NCI-H748 (cell line): ENCODE measurements at regions not wholly inside any gene's neighbourhood (a gene's known extent, or its start where the extent isn't known, plus 50 kb on each side); places are given as distances from the start of the nearest gene placed in this dataset.

Source experiments
- DNase-seq: peaks from one replicate; lab custom pipeline; 2025; ENCODE audit not compliant: unreplicated experiment; lab: John Stamatoyannopoulos, UW

DNA sequence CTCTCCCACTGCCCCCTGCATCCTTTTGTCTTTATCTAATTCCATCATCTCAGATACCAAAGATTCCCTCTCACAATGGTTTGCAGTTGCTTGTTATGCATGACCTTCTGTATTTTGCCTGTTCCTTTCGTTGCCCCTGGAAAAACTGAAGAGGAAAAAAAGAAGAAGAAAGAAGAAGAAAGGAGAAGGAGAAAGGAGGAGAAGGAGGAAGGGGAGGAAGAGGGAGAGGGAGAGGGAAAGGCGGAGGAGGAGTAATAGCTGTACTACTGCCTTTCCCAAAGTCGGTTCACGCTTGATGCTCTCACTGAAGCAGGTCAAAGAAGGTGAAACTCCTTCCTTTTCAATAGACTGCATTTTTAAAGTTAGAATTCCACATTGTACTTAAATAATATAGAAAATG, 513.8 kb downstream of the PTPRC start:
- no peak for DNase-seq

DNA sequence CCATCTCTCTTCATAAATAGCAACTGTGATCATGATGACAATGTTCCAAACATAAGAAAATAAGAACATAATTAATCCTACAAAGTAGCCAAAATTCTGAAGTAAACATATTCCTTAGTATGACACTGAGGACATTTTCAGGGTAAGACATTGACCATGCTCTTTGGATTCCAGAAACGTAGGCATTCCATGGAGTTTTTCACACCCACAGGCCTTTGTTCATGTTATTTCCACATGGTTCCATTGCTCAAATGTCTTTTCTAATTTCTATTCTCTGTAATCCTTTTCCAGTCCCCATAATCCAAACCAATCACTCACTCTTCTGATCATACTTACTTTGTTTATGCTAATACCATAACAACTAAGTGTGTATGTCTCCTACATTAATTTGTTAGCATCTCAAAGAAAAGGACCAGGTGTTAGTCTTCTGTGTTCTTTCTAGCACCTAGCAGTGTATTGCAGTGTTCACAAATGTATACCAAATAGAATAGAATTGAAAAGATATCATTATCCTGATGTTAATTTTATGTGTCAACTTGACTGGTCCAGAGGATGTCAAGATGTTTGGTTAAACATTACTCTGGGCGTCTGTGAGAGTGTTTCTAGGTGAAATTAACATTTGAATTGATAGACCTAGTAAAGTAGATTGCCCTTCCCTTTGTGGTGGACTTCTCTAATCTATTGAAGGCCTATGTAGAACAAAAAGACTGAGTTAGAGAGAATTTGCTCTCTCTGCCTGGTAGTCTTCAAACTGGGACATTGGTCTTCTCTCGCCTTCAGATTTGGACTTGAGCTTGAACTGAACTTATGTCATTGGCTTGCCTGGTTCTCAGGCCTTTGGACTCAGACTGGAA, 516.6 kb downstream of the PTPRC start:
- DNase-seq: peak; percentile 48

DNA sequence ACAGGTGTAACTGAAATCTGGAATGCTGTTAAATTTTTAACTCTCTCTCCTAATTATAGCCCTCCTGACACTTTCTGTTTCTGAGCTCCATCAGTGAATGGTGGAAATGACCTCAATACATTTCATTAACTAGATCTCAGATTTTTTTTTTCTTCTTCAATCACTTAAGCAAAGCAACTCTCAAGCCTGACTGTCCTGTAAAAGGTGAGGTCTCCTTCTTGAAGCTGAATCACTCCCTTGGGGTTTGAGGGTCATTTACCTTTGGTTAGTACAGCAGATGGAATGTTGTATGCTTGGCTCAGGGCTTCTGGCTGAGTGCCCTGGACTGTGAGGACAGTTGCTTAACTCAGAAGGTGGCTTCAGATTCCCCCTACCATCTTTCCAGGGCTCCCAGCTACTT, 518.7 kb downstream of the PTPRC start:
- DNase-seq: no peak

- no peak for DNase-seq
Measured at GRCh38 chr1:199160521-199161318, 521.9 kb downstream of the PTPRC start.

GRCh38 chr1:199161319-199161680, 522.5 kb downstream of the PTPRC start:
- DNase-seq: no peak

DNA sequence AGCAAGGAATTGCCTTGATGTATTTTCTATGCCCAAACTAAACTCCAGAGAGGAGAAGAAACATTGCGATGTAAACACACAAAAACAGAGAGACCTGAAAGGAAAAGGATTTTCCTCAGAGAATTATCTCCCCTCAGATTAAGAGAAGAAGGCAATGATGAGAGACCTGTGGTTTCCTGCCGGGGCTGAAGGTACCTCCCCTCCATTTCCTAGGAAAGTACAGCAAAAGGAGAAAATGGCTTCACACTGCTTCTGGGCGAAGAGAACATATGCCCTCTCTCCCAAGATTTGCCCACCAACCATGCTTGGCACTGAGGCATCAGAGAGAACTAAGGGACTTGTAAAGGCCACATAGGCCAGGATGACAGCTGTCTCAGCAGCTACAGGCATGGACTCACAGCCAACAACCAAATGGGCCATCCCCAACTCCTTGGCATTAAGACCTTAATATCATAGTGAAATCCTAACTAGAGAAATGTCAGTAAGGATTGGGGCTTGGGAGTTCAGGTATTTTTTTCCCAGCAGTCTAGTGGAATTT, 523.0 kb downstream of the PTPRC start:
- no peak for DNase-seq

DNA sequence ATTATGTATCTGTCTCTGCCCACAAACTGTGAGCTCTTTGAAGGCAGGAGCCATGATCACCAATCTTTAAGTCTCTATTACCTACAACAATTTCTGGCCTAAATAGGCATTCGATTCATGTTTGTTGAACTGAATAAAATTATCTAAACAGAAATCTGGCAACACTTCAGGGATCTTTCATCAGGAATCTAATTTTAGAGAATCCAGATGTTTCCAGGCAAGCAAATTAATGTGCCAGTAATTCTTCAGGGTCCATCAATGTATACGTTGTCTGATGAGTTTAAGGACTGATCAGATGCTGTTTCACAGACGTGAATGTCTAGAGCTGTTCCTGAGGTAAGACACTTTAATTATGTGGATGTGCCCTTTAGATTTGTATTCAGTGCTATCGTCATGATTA, 524.4 kb downstream of the PTPRC start:
- no peak for DNase-seq

DNA sequence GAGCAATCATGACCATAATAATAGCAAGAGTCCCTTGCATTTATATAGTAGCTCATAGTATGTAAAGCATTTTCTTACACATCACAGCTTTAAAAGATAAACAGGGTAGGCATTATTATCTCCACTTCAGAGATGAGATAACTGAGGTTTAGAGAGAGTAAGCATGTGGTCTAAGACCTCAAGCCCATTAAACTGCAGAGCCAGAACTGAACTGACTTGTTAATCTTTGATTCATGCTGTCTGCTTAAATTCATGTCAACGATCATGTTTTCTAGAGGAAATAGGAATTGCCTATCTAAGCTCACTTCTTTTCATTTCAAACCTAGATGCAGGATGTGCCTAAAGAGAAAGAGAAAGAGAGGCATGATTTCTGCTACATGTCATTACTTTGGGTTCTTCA, 524.8 kb downstream of the PTPRC start:
- DNase-seq: no peak

DNA sequence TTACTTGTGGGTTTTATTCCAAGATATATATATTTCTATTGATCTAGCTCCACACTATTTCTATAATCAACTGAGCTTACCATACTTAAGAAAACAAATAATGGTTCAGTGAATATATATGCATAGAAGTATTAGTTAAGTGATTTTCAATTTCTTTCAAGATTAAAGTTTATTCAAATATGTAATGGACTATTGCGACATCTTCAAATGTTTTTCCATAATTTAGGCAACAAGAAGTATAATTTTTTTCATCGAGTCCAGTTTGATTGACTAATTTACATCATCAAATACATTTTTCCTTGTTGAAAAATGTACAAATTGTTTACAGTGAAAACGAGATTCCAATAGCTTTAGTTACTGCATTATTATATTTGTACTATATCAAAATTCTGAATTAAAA, 528.6 kb downstream of the PTPRC start:
- no peak for DNase-seq

- DNase-seq: no peak
Measured at GRCh38 chr1:199168888-199169585, 530.2 kb downstream of the PTPRC start.

DNA sequence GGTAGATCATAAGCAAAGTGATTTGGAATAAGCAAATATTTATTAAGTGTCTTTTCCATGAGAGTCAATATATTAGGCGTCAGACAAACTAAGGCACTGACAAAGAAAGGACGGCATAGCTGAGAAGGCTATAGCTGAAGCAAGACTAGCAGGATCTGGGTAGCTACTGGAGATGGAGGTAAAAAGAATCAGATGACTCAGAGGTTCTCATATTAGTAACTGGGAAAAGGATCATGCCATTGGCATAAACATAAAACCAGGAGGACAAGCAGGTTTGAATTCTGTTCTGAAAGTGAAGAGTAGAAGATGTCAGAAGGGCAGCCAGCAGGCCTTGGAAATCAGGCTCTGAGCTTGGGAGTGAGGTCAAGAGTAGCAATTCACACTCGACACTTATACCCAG, 531.9 kb downstream of the PTPRC start:
- no peak for DNase-seq

DNA sequence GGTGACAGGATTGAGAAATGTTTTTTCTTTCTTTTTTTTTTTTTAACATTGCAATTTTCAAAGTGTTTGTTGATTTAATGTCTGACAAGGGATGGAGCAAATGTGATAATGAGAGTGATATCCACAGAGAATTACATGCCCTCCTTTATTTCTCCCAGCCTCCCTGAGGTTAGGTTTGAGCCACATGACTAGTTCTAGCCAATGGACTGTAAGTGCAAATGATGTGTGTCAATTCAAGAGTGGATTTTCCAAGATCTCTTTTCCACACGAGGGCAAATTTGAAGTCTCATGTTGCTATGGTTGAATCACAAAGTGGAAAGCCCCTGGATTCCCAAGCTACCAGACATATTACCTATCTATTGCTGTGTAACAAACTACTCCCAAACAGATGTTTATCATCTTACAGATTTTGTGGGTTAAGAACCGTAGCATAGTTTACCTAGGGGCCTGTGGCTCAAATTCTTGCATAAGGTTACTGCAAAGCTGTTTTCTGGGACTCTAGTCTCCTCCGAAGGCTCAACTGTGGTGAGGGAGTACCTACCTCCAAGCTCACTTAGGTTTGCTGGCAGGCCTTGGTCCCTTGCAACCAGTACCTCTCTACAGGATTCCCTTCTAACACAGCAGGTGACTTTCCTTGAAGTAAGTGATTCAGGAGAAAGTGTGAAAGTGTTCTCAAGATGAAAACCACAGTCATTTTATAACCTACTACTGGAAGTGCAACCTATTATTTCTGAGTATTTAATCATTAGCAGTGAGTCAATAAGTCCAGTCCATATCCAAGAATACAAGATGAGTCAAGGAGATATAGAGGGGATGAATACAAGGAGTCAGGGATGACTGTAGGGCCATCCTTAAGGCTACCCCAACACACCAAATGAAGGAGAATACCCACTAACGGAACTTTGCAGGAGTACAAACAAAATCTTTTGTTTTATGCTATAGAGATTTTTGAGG, 533.6 kb downstream of the PTPRC start:
- no peak for DNase-seq

DNA sequence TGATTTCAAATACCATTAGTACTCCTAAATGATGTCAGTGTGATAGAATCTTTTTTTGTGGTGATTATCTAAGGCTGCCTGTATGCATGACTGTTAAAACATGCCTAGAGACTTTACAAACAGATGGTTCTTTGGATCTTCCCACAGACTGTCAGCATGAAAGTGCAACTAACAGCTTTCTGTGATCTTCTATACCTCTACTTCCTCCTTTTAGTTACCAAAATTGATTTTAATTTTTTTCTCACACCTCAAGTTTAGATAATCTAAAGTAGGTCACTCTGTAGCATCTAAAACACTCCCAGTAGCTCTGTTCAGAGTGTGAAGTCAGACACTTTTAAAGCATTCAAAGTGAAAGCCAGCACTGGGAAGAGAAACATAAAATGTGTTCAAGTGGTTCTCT, 534.5 kb downstream of the PTPRC start:
- DNase-seq: no peak

GRCh38 chr1:199174336-199174735, 535.5 kb downstream of the PTPRC start:
- DNase-seq: no peak

- no peak for DNase-seq
Measured at GRCh38 chr1:199176713-199177112, 537.9 kb downstream of the PTPRC start.

DNA sequence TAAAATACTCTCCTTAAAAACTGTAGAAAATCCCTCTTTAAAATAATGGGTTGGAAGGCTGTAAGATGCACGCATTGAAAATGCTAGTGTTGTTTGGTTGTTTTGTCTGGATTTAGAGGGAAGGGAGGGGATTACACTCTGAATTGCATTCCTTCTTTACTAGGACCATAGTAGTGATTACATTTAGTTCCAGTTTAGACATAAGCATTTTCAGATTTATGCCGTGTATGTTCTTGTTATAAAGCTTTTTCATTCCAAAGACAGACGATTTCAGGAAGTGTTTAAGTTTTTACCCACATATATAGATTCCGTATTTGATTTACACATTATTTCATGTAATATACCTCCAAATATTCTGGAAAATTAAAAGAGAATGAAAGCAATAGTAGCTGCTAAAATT, 538.4 kb downstream of the PTPRC start:
- DNase-seq: no peak

DNA sequence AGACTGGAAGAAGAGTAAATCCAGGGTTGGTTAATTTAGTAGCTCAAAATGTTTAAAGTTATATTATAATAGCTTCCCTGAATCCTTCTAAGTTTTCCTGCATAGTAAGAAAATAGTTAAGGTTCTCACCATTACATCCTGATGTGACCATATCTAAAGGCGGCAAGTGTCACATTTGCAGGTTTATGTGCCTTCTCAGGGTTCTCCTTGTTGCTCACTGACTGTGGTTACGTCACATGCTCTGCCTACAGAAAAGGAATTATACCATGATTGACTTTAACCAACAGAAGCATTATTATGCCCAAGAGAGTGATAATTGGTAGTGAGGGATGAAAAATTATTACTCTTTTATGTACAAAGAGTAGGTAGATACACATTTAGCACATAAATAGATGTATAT, 539.8 kb downstream of the PTPRC start:
- no peak for DNase-seq

DNA sequence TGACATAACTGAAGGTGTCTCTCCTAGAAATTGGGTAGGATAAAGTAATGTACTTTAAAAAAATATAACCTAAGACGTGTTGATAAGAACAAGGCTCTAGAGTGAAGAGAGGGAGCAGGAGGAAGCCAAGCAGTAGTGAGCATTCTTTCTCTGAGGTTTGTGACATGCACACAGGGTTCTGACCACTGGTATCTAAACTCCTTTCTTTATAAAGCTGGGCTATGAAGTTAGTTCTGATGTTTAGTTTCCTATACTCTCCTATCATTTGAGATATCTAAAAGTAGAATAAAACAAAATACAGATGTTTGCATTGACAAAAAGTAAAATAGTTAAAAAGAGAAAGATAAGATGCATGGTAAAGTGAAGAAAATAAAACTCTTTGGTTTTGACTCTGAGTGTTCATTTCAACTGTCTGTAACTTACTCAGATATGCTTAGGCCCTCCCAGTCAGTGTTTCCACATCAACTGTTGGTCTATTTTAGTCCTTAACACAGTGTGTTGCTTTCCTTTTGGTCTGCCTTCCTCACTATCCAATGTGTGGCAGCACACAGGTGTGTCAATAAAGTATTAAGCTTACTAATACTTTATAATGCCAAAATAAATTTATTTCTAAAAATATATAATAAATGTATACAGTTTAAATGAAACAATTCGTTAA, 543.5 kb downstream of the PTPRC start:
- DNase-seq: no peak

GRCh38 chr1:199184180-199184579, 545.3 kb downstream of the PTPRC start:
- no peak for DNase-seq

- DNase-seq: no peak
Measured at GRCh38 chr1:199194862-199195261, 556.0 kb downstream of the PTPRC start.
